ENCODE measurements at regions not wholly inside any gene's neighbourhood (a gene's known extent, or its start where the extent isn't known, plus 50 kb on each side); places are given as distances from the start of the nearest gene placed in this dataset.

GRCh38 chr3:167160781-167161180, 219.3 kb downstream of the ZBBX start:
- TF ChIP-seq, protein P1, sequence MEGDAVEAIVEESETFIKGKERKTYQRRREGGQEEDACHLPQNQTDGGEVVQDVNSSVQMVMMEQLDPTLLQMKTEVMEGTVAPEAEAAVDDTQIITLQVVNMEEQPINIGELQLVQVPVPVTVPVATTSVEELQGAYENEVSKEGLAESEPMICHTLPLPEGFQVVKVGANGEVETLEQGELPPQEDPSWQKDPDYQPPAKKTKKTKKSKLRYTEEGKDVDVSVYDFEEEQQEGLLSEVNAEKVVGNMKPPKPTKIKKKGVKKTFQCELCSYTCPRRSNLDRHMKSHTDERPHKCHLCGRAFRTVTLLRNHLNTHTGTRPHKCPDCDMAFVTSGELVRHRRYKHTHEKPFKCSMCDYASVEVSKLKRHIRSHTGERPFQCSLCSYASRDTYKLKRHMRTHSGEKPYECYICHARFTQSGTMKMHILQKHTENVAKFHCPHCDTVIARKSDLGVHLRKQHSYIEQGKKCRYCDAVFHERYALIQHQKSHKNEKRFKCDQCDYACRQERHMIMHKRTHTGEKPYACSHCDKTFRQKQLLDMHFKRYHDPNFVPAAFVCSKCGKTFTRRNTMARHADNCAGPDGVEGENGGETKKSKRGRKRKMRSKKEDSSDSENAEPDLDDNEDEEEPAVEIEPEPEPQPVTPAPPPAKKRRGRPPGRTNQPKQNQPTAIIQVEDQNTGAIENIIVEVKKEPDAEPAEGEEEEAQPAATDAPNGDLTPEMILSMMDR (IDR thresholded peaks at IDR 0.05), result no peak
- TF ChIP-seq POLR2A (IDR thresholded peaks at IDR 0.05), result no peak

All from body of pancreas (tissue), 4 donors.